ENCODE measurements at regions not wholly inside any gene's neighbourhood (a gene's known extent, or its start where the extent isn't known, plus 50 kb on each side); places are given as distances from the start of the nearest gene placed in this dataset.

GRCh38 chr1:38555130-38555529 is 304.4 kb downstream of the RRAGC start:
- Histone ChIP-seq H3K9me3 (ENCODE audit: control insufficient read depth in 1 of 2, insufficient read depth in 1 of 2, low read depth in 1 of 2, low read length in 2 of 2) (no peaks in the 10 kb centered on the region), H2AFZ (ENCODE audit: low read depth, low read length, poor library complexity, severe bottlenecking) (no peak overlapping the region), H3K27ac (ENCODE audit: low read depth, low read length) (no peak overlapping the region), H3K27me3 (ENCODE audit: insufficient read depth, low read length) (peaks cover 18% of the 10 kb centered on the region), H3K4me3 (replicated peaks in 1 of 2; ENCODE audit: low read depth in 1 of 2, low read length in 2 of 2) (no peak overlapping the region), H3K9ac (ENCODE audit: low read length) (no peak overlapping the region), H3K9me2 (ENCODE audit: insufficient read depth) (no peaks in the 10 kb centered on the region), H3K4me2 (ENCODE audit: low read length) (no peak overlapping the region), H3K36me3 (ENCODE audit: control insufficient read depth in 1 of 2, insufficient read depth in 2 of 2, low read length in 2 of 2) (no peaks in the 10 kb centered on the region), H3K4me1 (ENCODE audit: control insufficient read depth in 1 of 2, insufficient read depth in 2 of 2, low read length in 2 of 2) (no peaks in the 10 kb centered on the region), H3K79me2 (ENCODE audit: insufficient read depth, low read length) (no peaks in the 10 kb centered on the region), H4K20me1 (ENCODE audit: insufficient read depth) (no peaks in the 10 kb centered on the region)
- no TSS peak for BruUV-seq (replicated peaks)
- POLR2A ChIA-PET = no interaction called here
- intact Hi-C loops (cut with micrococcal nuclease) = no loop called here
- DNase-seq (ENCODE audit: low read depth, low spot score) (no peak), ATAC-seq (no peak)
- RAD21 ChIA-PET (ENCODE audit: low non-redundant PET in 1 of 2, low total read pairs in 2 of 2, uncharacterized antibody in 2 of 2, unreplicated experiment in 2 of 2) = no interaction called here
- CTCF ChIA-PET = no interaction called here
- TF ChIP-seq CEBPB (IDR thresholded peaks at IDR 0.05; ENCODE audit: low read depth) (no peak), REST (IDR thresholded peaks at IDR 0.05; ENCODE audit: low read depth) (no peak), MAX (IDR thresholded peaks at IDR 0.05) (no peak)

GRCh38 chr1:38551318-38552307 is 308.0 kb downstream of the RRAGC start:
- intact Hi-C loops (cut with micrococcal nuclease) = no loop called here
- TF ChIP-seq SRF (IDR thresholded peaks at IDR 0.05; ENCODE audit: low read depth) (no peak), ZBTB33 (IDR thresholded peaks at IDR 0.05; ENCODE audit: extremely low read depth, insufficient replicate concordance, low read length) (no peak), RAD21 (IDR thresholded peaks at IDR 0.05; ENCODE audit: low read depth) (no peak), FOSL1 (IDR thresholded peaks at IDR 0.05; ENCODE audit: low read depth) (no peak), EZH2phosphoT487 (IDR thresholded peaks at IDR 0.05; ENCODE audit: borderline replicate concordance) (no peak), JUND (IDR thresholded peaks at IDR 0.05) (no peak)

More at GRCh38 chr1:38551318-38552307, 308.0 kb downstream of the RRAGC start:
- ChIA-PET CTCF (no interaction called here), RAD21 (ENCODE audit: low non-redundant PET in 1 of 2, low total read pairs in 2 of 2, uncharacterized antibody in 2 of 2, unreplicated experiment in 2 of 2) (no interaction called here), POLR2A (no interaction called here)
- no peak overlapping the region for H3K4me2 ChIP-seq (ENCODE audit: low read length)
- no peaks in the 10 kb centered on the region for H3K4me1 ChIP-seq (ENCODE audit: control insufficient read depth in 1 of 2, insufficient read depth in 2 of 2, low read length in 2 of 2)
- DNase-seq (ENCODE audit: low read depth, low spot score) (no peak), ATAC-seq (no peak)
- no peak overlapping the region for H3K9ac ChIP-seq (ENCODE audit: low read length)
- no peaks in the 10 kb centered on the region for H3K9me3 ChIP-seq (ENCODE audit: control insufficient read depth in 1 of 2, insufficient read depth in 1 of 2, low read depth in 1 of 2, low read length in 2 of 2)
- peaks cover 35% of the 10 kb centered on the region for H3K27me3 ChIP-seq (ENCODE audit: insufficient read depth, low read length)
- H3K36me3 ChIP-seq (ENCODE audit: control insufficient read depth in 1 of 2, insufficient read depth in 2 of 2, low read length in 2 of 2) = no peaks in the 10 kb centered on the region
- H4K20me1 ChIP-seq (ENCODE audit: insufficient read depth) = no peaks in the 10 kb centered on the region
- H3K79me2 ChIP-seq (ENCODE audit: insufficient read depth, low read length) = no peaks in the 10 kb centered on the region
- H2AFZ ChIP-seq (ENCODE audit: low read depth, low read length, poor library complexity, severe bottlenecking) = no peak overlapping the region
- H3K4me3 ChIP-seq (replicated peaks in 1 of 2; ENCODE audit: low read depth in 1 of 2, low read length in 2 of 2) = no peak overlapping the region
- no peak overlapping the region for H3K27ac ChIP-seq (ENCODE audit: low read depth, low read length)
- H3K9me2 ChIP-seq (ENCODE audit: insufficient read depth) = no peaks in the 10 kb centered on the region
- BruUV-seq (replicated peaks) = no TSS peak
